ENCODE measurements at regions not wholly inside any gene's neighbourhood (a gene's known extent, or its start where the extent isn't known, plus 50 kb on each side); places are given as distances from the start of the nearest gene placed in this dataset.

DNA sequence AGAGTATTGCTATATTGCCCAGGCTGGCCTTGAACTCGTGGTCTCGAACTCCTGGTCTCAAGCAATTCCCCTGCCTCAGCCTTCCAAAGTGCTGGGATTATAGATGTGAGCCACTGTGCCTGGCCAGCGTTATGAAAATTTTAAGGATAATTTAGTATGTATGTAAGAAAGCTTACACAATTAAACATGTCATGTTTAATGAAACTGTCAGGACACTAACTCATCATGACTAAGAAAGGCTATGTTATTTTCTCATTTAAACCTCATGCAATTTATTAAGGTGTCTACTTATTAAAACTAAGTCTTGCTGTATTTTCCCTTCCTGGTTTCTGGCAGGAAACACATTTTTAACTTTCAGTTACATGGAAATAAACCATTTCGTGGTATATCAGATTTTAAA, 106.8 kb upstream of the ATP10A start:
- Histone ChIP-seq H3K4me3 (no peak overlapping the region), H3K36me3 (ENCODE audit: insufficient read depth in 1 of 2, low read depth in 1 of 2) (no peaks in the 10 kb centered on the region), H3K27ac (no peak overlapping the region), H3K9me3 (no peaks in the 10 kb centered on the region), H3K27me3 (ENCODE audit: insufficient read depth in 3 of 3, low read length in 2 of 3) (peaks cover 0 to 3% (median 0%) of the 10 kb centered on the region in 3 donors), H3K4me1 (no peaks in the 10 kb centered on the region)
- DNase-seq (no peak), ATAC-seq (no peak)
- intact Hi-C loops (cut with DNase I), result no loop called here
- WGBS, 3 donors, result 60 to 68% (median 67%) methylated on average over 4 of the region's 4 CpGs
- TF ChIP-seq CTCF (IDR thresholded peaks at IDR 0.05), result no peak

DNA sequence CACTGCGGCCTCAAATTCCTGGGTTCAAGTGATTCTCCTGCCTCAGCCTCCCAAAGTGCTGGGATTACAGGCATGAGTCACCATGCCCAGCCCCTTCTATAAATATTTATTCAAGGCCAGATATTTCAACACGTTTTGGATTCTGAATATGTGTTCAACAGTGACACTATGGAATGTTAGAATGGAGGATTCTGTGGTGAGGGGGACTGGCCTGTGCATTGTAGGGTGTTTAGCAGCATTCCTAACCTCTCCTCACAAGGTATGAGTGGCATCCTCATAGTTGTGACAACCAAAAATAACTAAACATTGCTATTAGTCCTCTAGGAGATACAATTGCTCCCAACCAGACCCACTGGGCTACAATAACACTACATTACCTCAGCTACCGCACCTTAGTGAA, 104.0 kb upstream of the ATP10A start:
- no peak for TF ChIP-seq CTCF (IDR thresholded peaks at IDR 0.05)
- no peak for DNase-seq
- peaks cover 0 to 3% (median 0%) of the 10 kb centered on the region in 3 donors for H3K27me3 ChIP-seq (ENCODE audit: insufficient read depth in 3 of 3, low read length in 2 of 3)
- H3K36me3 ChIP-seq (ENCODE audit: insufficient read depth in 1 of 2, low read depth in 1 of 2), result no peaks in the 10 kb centered on the region
- ATAC-seq, result no peak
- H3K9me3 ChIP-seq, result no peaks in the 10 kb centered on the region
- no peak overlapping the region for H3K27ac ChIP-seq
- no peaks in the 10 kb centered on the region for H3K4me1 ChIP-seq
- no peak overlapping the region for H3K4me3 ChIP-seq
- intact Hi-C loops (cut with DNase I), result no loop called here
- 72 to 80% (median 73%) methylated on average over 3 of the region's 3 CpGs for WGBS, 3 donors

GRCh38 chr15:25965326-25965725, 102.2 kb upstream of the ATP10A start:
- no peaks in the 10 kb centered on the region for H3K4me1 ChIP-seq
- 64 to 69% (median 68%) methylated on average over 5 of the region's 5 CpGs for WGBS, 3 donors
- no peak for TF ChIP-seq CTCF (IDR thresholded peaks at IDR 0.05)
- H3K27ac ChIP-seq, result no peak overlapping the region
- H3K36me3 ChIP-seq (ENCODE audit: insufficient read depth in 1 of 2, low read depth in 1 of 2), result no peaks in the 10 kb centered on the region
- intact Hi-C loops (cut with DNase I), result no loop called here
- no peaks in the 10 kb centered on the region for H3K9me3 ChIP-seq
- DNase-seq, result no peak
- ATAC-seq, result no peak
- H3K27me3 ChIP-seq (ENCODE audit: insufficient read depth in 3 of 3, low read length in 2 of 3), result peaks cover 0 to 3% (median 0%) of the 10 kb centered on the region in 3 donors
- no peak overlapping the region for H3K4me3 ChIP-seq

GRCh38 chr15:25960273-25960672, 97.1 kb upstream of the ATP10A start:
- no peak for TF ChIP-seq CTCF (IDR thresholded peaks at IDR 0.05)
- intact Hi-C loops (cut with DNase I), result no loop called here
- H3K27me3 ChIP-seq (ENCODE audit: insufficient read depth in 3 of 3, low read length in 2 of 3), result peaks cover 0 to 2% (median 0%) of the 10 kb centered on the region in 3 donors
- no peaks in the 10 kb centered on the region for H3K4me1 ChIP-seq
- no peak for ATAC-seq
- H3K27ac ChIP-seq, result no peak overlapping the region
- H3K4me3 ChIP-seq, result no peak overlapping the region
- no peak for DNase-seq
- 82 to 89% (median 82%) methylated on average over 5 of the region's 5 CpGs for WGBS, 3 donors
- no peaks in the 10 kb centered on the region for H3K9me3 ChIP-seq
- H3K36me3 ChIP-seq (ENCODE audit: insufficient read depth in 1 of 2, low read depth in 1 of 2), result no peaks in the 10 kb centered on the region

DNA sequence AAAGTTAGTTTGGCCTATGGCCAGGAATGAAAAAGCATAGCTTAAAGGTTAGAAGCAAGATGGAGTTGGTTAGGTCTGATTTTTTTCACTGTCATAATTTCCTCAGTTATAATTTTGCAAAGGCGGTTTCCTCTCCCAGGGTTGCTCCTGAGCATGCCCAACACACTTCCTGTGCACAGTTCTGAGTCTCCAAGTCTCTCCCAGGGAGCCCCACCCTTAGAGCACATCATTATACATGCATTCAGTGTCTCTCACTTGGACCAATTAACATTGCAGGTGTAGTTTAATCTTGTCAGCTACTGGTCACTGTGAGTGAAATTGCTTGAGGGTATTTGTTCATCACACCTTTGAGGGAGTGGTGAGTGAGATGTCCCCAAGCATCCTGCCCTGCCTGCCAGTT, 96.0 kb upstream of the ATP10A start:
- H3K4me1 ChIP-seq, result no peaks in the 10 kb centered on the region
- no peak overlapping the region for H3K27ac ChIP-seq
- no peak for DNase-seq
- H3K27me3 ChIP-seq (ENCODE audit: insufficient read depth in 3 of 3, low read length in 2 of 3), result peaks cover 0 to 2% (median 0%) of the 10 kb centered on the region in 3 donors
- 69 to 80% (median 74%) methylated on average over 1 of the region's 1 CpG for WGBS, 3 donors
- no peaks in the 10 kb centered on the region for H3K36me3 ChIP-seq (ENCODE audit: insufficient read depth in 1 of 2, low read depth in 1 of 2)
- TF ChIP-seq CTCF (IDR thresholded peaks at IDR 0.05), result no peak
- H3K9me3 ChIP-seq, result no peaks in the 10 kb centered on the region
- H3K4me3 ChIP-seq, result no peak overlapping the region
- no peak for ATAC-seq
- intact Hi-C loops (cut with DNase I), result no loop called here

Measured in psoas muscle (tissue), 7 donors.